Kidney (tissue), 13 donors: ENCODE measurements at regions not wholly inside any gene's neighbourhood (a gene's known extent, or its start where the extent isn't known, plus 50 kb on each side); places are given as distances from the start of the nearest gene placed in this dataset.
"Not testable (repeated sequence)": the region's sequence is repeated elsewhere in the genome, so short reads cannot be mapped to it uniquely, and the experiment has no call there.

Source experiments
- DNase-seq, 5 donors: peaks; one replicate each; pipeline ENCODE4 v3.0.0-alpha.2; 2013 to 2020
- FAIRE-seq: peaks from 2 replicates; lab custom pipeline; 2012; peaks lifted over from hg19 to GRCh38; lab: Jason Lieb, UNC
- H3K27ac ChIP-seq, 2 donors: one replicate each; pipeline ENCODE4 v1.7.0; 2013; ENCODE audit warnings: low read depth in 2 of 2, low read length in 2 of 2, inconsistent platforms in 1 of 2
- H3K27me3 ChIP-seq: one replicate; pipeline ENCODE4 v1.7.1; 2013; ENCODE audit warnings: low read length, inconsistent platforms; ENCODE audit not compliant: control insufficient read depth, insufficient read depth
- H3K36me3 ChIP-seq, 3 donors: one replicate each; pipeline versions ENCODE4 v1.7.0 to v1.7.1; 2013; ENCODE audit warnings: low read length in 3 of 3, control low read depth in 1 of 3, inconsistent platforms in 1 of 3; ENCODE audit not compliant: insufficient read depth in 3 of 3, control insufficient read depth in 2 of 3
- H3K4me1 ChIP-seq, 3 donors: one replicate each; pipeline versions ENCODE4 v1.7.0 to v1.7.1; 2013; ENCODE audit warnings: low read length in 3 of 3, inconsistent platforms in 1 of 3, low read depth in 1 of 3; ENCODE audit not compliant: control insufficient read depth in 2 of 3, insufficient read depth in 2 of 3
- H3K4me3 ChIP-seq, 3 donors: one replicate each; pipeline versions ENCODE4 v1.7.0 to v1.8.1; 2013; ENCODE audit warnings: low read length in 3 of 3, control low read depth in 1 of 3, inconsistent platforms in 1 of 3
- H3K9ac ChIP-seq, 3 donors: one replicate each; pipeline versions ENCODE4 v1.7.0 to v1.7.1; 2013; ENCODE audit warnings: low read length in 3 of 3, control low read depth in 1 of 3, inconsistent platforms in 1 of 3
- H3K9me3 ChIP-seq, 3 donors: one replicate each; pipeline versions ENCODE4 v1.7.0 to v1.7.1; 2013; ENCODE audit warnings: low read length in 3 of 3, control low read depth in 1 of 3, inconsistent platforms in 1 of 3; ENCODE audit not compliant: control insufficient read depth in 2 of 3, insufficient read depth in 1 of 3
- CTCF ChIP-seq: IDR thresholded peaks from 3 replicates; pipeline ENCODE4 v1.5.1; 2012; ENCODE audit warnings: mild to moderate bottlenecking, moderate library complexity, borderline replicate concordance; ENCODE audit not compliant: insufficient read depth; ENCODE audit errors: extremely low read depth
- intact Hi-C: fragments of 100-400 bp; cut with DNase I; formaldehyde crosslinking; loops from one replicate; pipeline ENCODE4 v1.11.1; 2022
- donor health status: control.
- donor health status: control.
- donor health status: control.
- donor health status: control.
- donor health status: control.
- donor health status: DM: yes; HTN: yes; CAD: no.
- donor health status: Normal renal cell carcinoma (clear cell type).

- FAIRE-seq, result no peak
Measured at GRCh38 chr1:109846162-109846561, 64.5 kb upstream of the CSF1 start.

GRCh38 chr1:109845658-109846057 lies 65.0 kb upstream of the CSF1 start:
- Histone ChIP-seq H3K9me3 (no peaks in the 10 kb centered on the region), H3K36me3 (no peaks in the 10 kb centered on the region), H3K4me1 (no peaks in the 10 kb centered on the region), H3K27ac (no peak overlapping the region), H3K27me3 (no peaks in the 10 kb centered on the region), H3K4me3 (no peak overlapping the region), H3K9ac (no peak overlapping the region)
- no peak for TF ChIP-seq CTCF
- intact Hi-C loops, result no loop called here
- no peak for DNase-seq
- no peak for FAIRE-seq

More at GRCh38 chr1:109846162-109846561, 64.5 kb upstream of the CSF1 start:
- H3K4me3 ChIP-seq, result no peak overlapping the region
- no peak overlapping the region for H3K9ac ChIP-seq
- no peak for TF ChIP-seq CTCF
- no peaks in the 10 kb centered on the region for H3K36me3 ChIP-seq
- intact Hi-C loops, result no loop called here
- peak in 3 of 5 donors; percentile 48 to 88 (median 87) for DNase-seq
- H3K27ac ChIP-seq, result no peak overlapping the region
- H3K4me1 ChIP-seq, result no peaks in the 10 kb centered on the region
- H3K27me3 ChIP-seq, result no peaks in the 10 kb centered on the region
- H3K9me3 ChIP-seq, result no peaks in the 10 kb centered on the region

- DNase-seq, result no peak
- no peak for TF ChIP-seq CTCF
- Histone ChIP-seq H3K36me3 (no peaks in the 10 kb centered on the region), H3K27me3 (no peaks in the 10 kb centered on the region), H3K4me3 (no peak overlapping the region), H3K27ac (no peak overlapping the region), H3K9me3 (no peaks in the 10 kb centered on the region), H3K4me1 (no peaks in the 10 kb centered on the region), H3K9ac (no peak overlapping the region)
- FAIRE-seq, result no peak
- intact Hi-C loops, result no loop called here
Measured at GRCh38 chr1:109844609-109845008, 66.0 kb upstream of the CSF1 start.

GRCh38 chr1:109840011-109840629 lies 70.5 kb upstream of the CSF1 start:
- no peaks in the 10 kb centered on the region for H3K27me3 ChIP-seq
- H3K27ac ChIP-seq, result no peak overlapping the region
- TF ChIP-seq CTCF, result no peak
- FAIRE-seq (no peak), DNase-seq (no peak)
- H3K9ac ChIP-seq, result no peak overlapping the region
- intact Hi-C loops, result no loop called here
- peaks cover 0 to 6% (median 0%) of the 10 kb centered on the region in 3 donors for H3K9me3 ChIP-seq
- no peaks in the 10 kb centered on the region for H3K4me1 ChIP-seq
- H3K4me3 ChIP-seq, result no peak overlapping the region
- no peaks in the 10 kb centered on the region for H3K36me3 ChIP-seq

- not testable (repeated sequence) for H3K4me1 ChIP-seq, H3K9ac ChIP-seq, H3K27ac ChIP-seq, H3K27me3 ChIP-seq, H3K36me3 ChIP-seq, H3K4me3 ChIP-seq, H3K9me3 ChIP-seq, DNase-seq, FAIRE-seq
- intact Hi-C loops, result loop anchor here (5.0 kb wide), 1 partner anchor 33 kb away; no protein-coding TSS in a partner anchor
Measured at GRCh38 chr1:109839276-109839675, 71.4 kb upstream of the CSF1 start.
